H1 (cell line): ENCODE measurements at regions not wholly inside any gene's neighbourhood (a gene's known extent, or its start where the extent isn't known, plus 50 kb on each side); places are given as distances from the start of the nearest gene placed in this dataset.

ENCODE experiments used
- CTCF ChIA-PET: fragments of 300-600 bp; sonication (Branson Sonifier 250); formaldehyde crosslinking; loops from one replicate; lab custom pipeline; 2021; ENCODE audit not compliant: partially characterized antibody; lab: Charles Lee
- POLR2A ChIA-PET: fragments of 300-600 bp; sonication (Branson Sonifier 250); formaldehyde crosslinking; loops from one replicate; lab custom pipeline; 2021; ENCODE audit warnings: inconsistent platforms; ENCODE audit not compliant: partially characterized antibody; lab: Charles Lee
- DNase-seq, 2 experiments: peaks; one replicate each; pipeline versions ENCODE4 v3.0.0 to v3.0.0-alpha.2; 2010 to 2022; ENCODE audit warnings: low spot score in 2 of 2, low read depth in 1 of 2, mixed read lengths in 1 of 2
- FAIRE-seq: peaks from 2 replicates; lab custom pipeline; 2011; peaks lifted over from hg19 to GRCh38; lab: Jason Lieb, UNC
- H2AFZ ChIP-seq: 2 replicates; pipeline ENCODE4 v1.8.1; 2012; ENCODE audit warnings: low read length, inconsistent platforms
- H2AK5ac ChIP-seq: 2 replicates; pipeline ENCODE4 v1.6.1; 2013; ENCODE audit warnings: low read depth, low read length
- H2BK120ac ChIP-seq: replicated peaks from 2 replicates; pipeline ENCODE3; 2013; ENCODE audit warnings: low read depth, low read length, inconsistent platforms
- H2BK12ac ChIP-seq: 2 replicates; pipeline ENCODE4 v1.6.1; 2013; ENCODE audit warnings: low read depth, low read length
- H2BK15ac ChIP-seq: 2 replicates; pipeline ENCODE4 v1.6.1; 2013; ENCODE audit warnings: low read length
- H2BK20ac ChIP-seq: 2 replicates; pipeline ENCODE4 v1.6.1; 2013; ENCODE audit warnings: low read length
- H2BK5ac ChIP-seq: 2 replicates; pipeline ENCODE4 v1.6.1; 2013; ENCODE audit warnings: low read depth, low read length
- H3K14ac ChIP-seq: 2 replicates; pipeline ENCODE4 v1.6.1; 2013; ENCODE audit warnings: inconsistent platforms; ENCODE audit not compliant: insufficient read length
- H3K18ac ChIP-seq: 2 replicates; pipeline ENCODE4 v1.6.1; 2013; ENCODE audit warnings: low read length; ENCODE audit errors: extremely low read depth
- H3K23ac ChIP-seq: 2 replicates; pipeline ENCODE4 v1.6.1; 2013; ENCODE audit warnings: inconsistent platforms; ENCODE audit not compliant: insufficient read length
- H3K23me2 ChIP-seq: 2 replicates; pipeline ENCODE4 v1.6.1; 2013; ENCODE audit warnings: low read depth, low read length
- H3K27ac ChIP-seq: 2 replicates; pipeline ENCODE4 v1.6.1; 2011; ENCODE audit warnings: low read depth, low read length, inconsistent platforms
- H3K27me3 ChIP-seq, 4 experiments: replicated peaks in 1 of 4; 1 replicate in 1 of 4; 2 replicates in 3 of 4; pipeline versions ENCODE4 v1.6.1 to v1.8.1; 2011 to 2013; ENCODE audit warnings: low read length in 3 of 4, mild to moderate bottlenecking in 3 of 4, inconsistent platforms in 2 of 4, mixed read lengths in 2 of 4, moderate library complexity in 1 of 4; ENCODE audit not compliant: control insufficient read depth in 3 of 4, insufficient read depth in 3 of 4; ENCODE audit errors: extremely low read depth in 1 of 4
- H3K36me3 ChIP-seq, 4 experiments: 2 replicates each; pipeline versions ENCODE4 v1.6.1 to v1.8.1; 2011 to 2013; ENCODE audit warnings: mild to moderate bottlenecking in 4 of 4, low read length in 3 of 4, moderate library complexity in 2 of 4, control low read depth in 1 of 4, inconsistent platforms in 1 of 4; ENCODE audit not compliant: insufficient read depth in 4 of 4, control insufficient read depth in 2 of 4
- H3K4ac ChIP-seq: replicated peaks from 2 replicates; pipeline ENCODE3; 2013; ENCODE audit warnings: low read length, low read depth, mixed read lengths, inconsistent platforms; ENCODE audit not compliant: insufficient read length
- H3K4me1 ChIP-seq, 4 experiments: replicated peaks in 1 of 4; 1 replicate in 1 of 4; 2 replicates in 3 of 4; pipeline versions ENCODE4 v1.6.1 to v1.8.1; 2011 to 2013; ENCODE audit warnings: low read length in 3 of 4, inconsistent platforms in 2 of 4, mixed read lengths in 1 of 4; ENCODE audit not compliant: insufficient read depth in 4 of 4, control insufficient read depth in 3 of 4
- H3K4me2 ChIP-seq, 2 experiments: 2 replicates each; pipeline versions ENCODE4 v1.6.1 to v1.8.1; 2011 to 2013; ENCODE audit warnings: low read depth in 2 of 2, low read length in 2 of 2, control low read depth in 1 of 2, inconsistent platforms in 1 of 2, mild to moderate bottlenecking in 1 of 2; ENCODE audit not compliant: insufficient read depth in 1 of 2
- H3K4me3 ChIP-seq, 4 experiments: fragments of 200-600, 300-600 bp in 1 of 4; sonication (generic), shearing (Covaris generic), sonication (Bioruptor Twin) in 1 of 4; 2 replicates each; pipeline versions ENCODE4 v1.5.1 to v1.8.1; 2011 to 2016; ENCODE audit warnings: low read length in 4 of 4, low read depth in 3 of 4, control low read depth in 2 of 4, inconsistent platforms in 2 of 4, mild to moderate bottlenecking in 2 of 4, mixed read lengths in 1 of 4, moderate library complexity in 1 of 4; ENCODE audit not compliant: insufficient read depth in 2 of 4; ENCODE audit errors: extremely low read depth in 1 of 4
- H3K56ac ChIP-seq: replicated peaks from 2 replicates; pipeline ENCODE3; 2013; ENCODE audit warnings: low read depth, mild to moderate bottlenecking, mixed read lengths, low read length, inconsistent platforms; ENCODE audit not compliant: insufficient read length
- H3K79me1 ChIP-seq: 2 replicates; pipeline ENCODE4 v1.6.1; 2013; ENCODE audit warnings: low read depth, low read length, control low read depth
- H3K79me2 ChIP-seq, 2 experiments: 2 replicates each; pipeline versions ENCODE4 v1.6.1 to v1.8.1; 2012 to 2013; ENCODE audit warnings: low read length in 2 of 2, mild to moderate bottlenecking in 2 of 2, inconsistent platforms in 1 of 2; ENCODE audit not compliant: insufficient read depth in 2 of 2, control insufficient read depth in 1 of 2
- H3K9ac ChIP-seq, 4 experiments: replicated peaks in 1 of 4; 1 replicate in 1 of 4; 2 replicates in 3 of 4; pipeline versions ENCODE4 v1.6.1 to v1.8.1; 2011 to 2013; ENCODE audit warnings: low read depth in 3 of 4, low read length in 3 of 4, control low read depth in 2 of 4, mild to moderate bottlenecking in 2 of 4, moderate library complexity in 2 of 4, inconsistent platforms in 1 of 4; ENCODE audit errors: extremely low read depth in 1 of 4
- H3K9me3 ChIP-seq, 2 experiments: 2 replicates each; pipeline versions ENCODE4 v1.6.1 to v1.8.1; 2012 to 2013; ENCODE audit warnings: mild to moderate bottlenecking in 2 of 2, moderate library complexity in 2 of 2, control low read depth in 1 of 2, inconsistent platforms in 1 of 2, low read depth in 1 of 2, low read length in 1 of 2, mixed read lengths in 1 of 2; ENCODE audit not compliant: insufficient read depth in 2 of 2
- H4K20me1 ChIP-seq, 2 experiments: replicated peaks in 1 of 2; 2 replicates each; pipeline versions ENCODE3 to v1.8.1; 2011 to 2013; ENCODE audit warnings: inconsistent platforms in 2 of 2, low read length in 2 of 2, mild to moderate bottlenecking in 1 of 2; ENCODE audit not compliant: insufficient read depth in 2 of 2, control insufficient read depth in 1 of 2
- H4K5ac ChIP-seq: 2 replicates; pipeline ENCODE4 v1.6.1; 2013; ENCODE audit warnings: low read length, low read depth, mixed read lengths, inconsistent platforms; ENCODE audit not compliant: insufficient read length
- H4K8ac ChIP-seq: 2 replicates; pipeline ENCODE4 v1.8.0; 2013; ENCODE audit warnings: mild to moderate bottlenecking, moderate library complexity, low read length, inconsistent platforms; ENCODE audit not compliant: insufficient read depth; ENCODE audit errors: extremely low read depth
- H4K91ac ChIP-seq: replicated peaks from 2 replicates; pipeline ENCODE3; 2013; ENCODE audit warnings: low read length, mixed read lengths, inconsistent platforms; ENCODE audit not compliant: insufficient read length
- RXRA ChIP-seq: IDR thresholded peaks from 2 replicates; pipeline ENCODE4 v1.6.1; 2011; ENCODE audit warnings: low read depth, mild to moderate bottlenecking, low read length, moderate library complexity; ENCODE audit not compliant: insufficient read depth
- WGBS, 2 experiments: shearing (Covaris generic) in 1 of 2; methylation state at CpG; one replicate each; pipeline versions ENCODE4 v1.1.6 to v1.1.7; 2013 to 2015; ENCODE audit warnings: low lambda C conversion rate in 2 of 2, mixed read lengths in 2 of 2, inconsistent platforms in 1 of 2, low coverage in 1 of 2, missing lambda C conversion rate in 1 of 2; ENCODE audit not compliant: insufficient replicate concordance in 2 of 2, insufficient coverage in 1 of 2, insufficient read length in 1 of 2; ENCODE audit errors: extremely low coverage in 1 of 2, missing lambda C conversion rate in 1 of 2; 5-methylcytosine and 5-hydroxymethylcytosine counted together

- DNase-seq, result no peak
- Histone ChIP-seq H3K4me3 (no peak overlapping the region), H3K4me2 (no peak overlapping the region), H3K4me1 (no peaks in the 10 kb centered on the region), H2BK12ac (no peak overlapping the region), H2AK5ac (no peak overlapping the region), H2AFZ (no peak overlapping the region; the same call in 1 of the 2 replicates), H3K4ac (no peak overlapping the region), H3K36me3 (no peaks in the 10 kb centered on the region), H2BK5ac (no peak overlapping the region), H3K9me3 (no peaks in the 10 kb centered on the region), H2BK15ac (no peak overlapping the region), H3K27ac (no peak overlapping the region), H2BK120ac (no peak overlapping the region), H4K91ac (no peak overlapping the region), H3K18ac (no peak overlapping the region), H3K14ac (no peak overlapping the region), H3K23me2 (no peaks in the 10 kb centered on the region), H3K79me1 (no peaks in the 10 kb centered on the region), H4K8ac (no peak overlapping the region), H4K20me1 (no peaks in the 10 kb centered on the region), H3K56ac (no peak overlapping the region), H2BK20ac (no peak overlapping the region), H3K9ac (no peak overlapping the region), H4K5ac (no peak overlapping the region), H3K79me2 (no peaks in the 10 kb centered on the region), H3K27me3 (no peaks in the 10 kb centered on the region), H3K23ac (no peak overlapping the region)
- CTCF ChIA-PET, result interaction anchor here (1.1 to 3.3 kb wide), 4 partner anchors 11 to 545 kb away, joined by 3 to 17 read pairs (median 6); no protein-coding TSS in a partner anchor
- TF ChIP-seq RXRA, result no peak
- 93% methylated on average over 1 of the region's 1 CpG; no CpG with 5 or more reads in 1 of the 2 experiments for WGBS, 2 experiments
- POLR2A ChIA-PET, result no interaction called here
- FAIRE-seq, result no peak
Measured at GRCh38 chr12:77697126-77697525, 133.6 kb upstream of the NAV3 start.
